HG02588 (cell line): ENCODE measurements at regions not wholly inside any gene's neighbourhood (a gene's known extent, or its start where the extent isn't known, plus 50 kb on each side); places are given as distances from the start of the nearest gene placed in this dataset.

ENCODE experiments used
- ATAC-seq: cut with Tn5 transposase; IDR thresholded peaks from one replicate; pipeline ENCODE4 v1.9.1; 2021; ENCODE audit warnings: mild to moderate bottlenecking, moderate library complexity; ENCODE audit not compliant: unreplicated experiment

DNA sequence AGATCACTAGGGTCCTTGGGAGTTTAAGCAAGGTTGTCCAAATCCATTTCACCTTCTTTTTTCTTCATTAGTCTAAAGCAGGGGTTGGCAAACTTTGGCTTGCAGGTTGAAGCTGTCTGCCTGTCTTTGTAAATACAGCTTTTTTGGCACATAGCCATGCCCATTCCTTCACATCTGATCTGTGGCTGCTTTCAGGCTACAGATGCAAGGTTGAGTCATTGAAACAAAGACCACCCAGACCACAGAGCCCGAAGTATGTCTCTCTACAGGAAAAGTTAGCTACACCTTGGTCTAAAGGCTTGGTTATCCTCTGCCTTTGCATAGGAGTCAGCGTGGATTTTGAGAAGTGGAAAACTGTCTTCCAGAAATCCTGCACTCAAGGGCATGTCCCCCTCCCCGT lies 238.1 kb upstream of the STS start:
- no peak for ATAC-seq

DNA sequence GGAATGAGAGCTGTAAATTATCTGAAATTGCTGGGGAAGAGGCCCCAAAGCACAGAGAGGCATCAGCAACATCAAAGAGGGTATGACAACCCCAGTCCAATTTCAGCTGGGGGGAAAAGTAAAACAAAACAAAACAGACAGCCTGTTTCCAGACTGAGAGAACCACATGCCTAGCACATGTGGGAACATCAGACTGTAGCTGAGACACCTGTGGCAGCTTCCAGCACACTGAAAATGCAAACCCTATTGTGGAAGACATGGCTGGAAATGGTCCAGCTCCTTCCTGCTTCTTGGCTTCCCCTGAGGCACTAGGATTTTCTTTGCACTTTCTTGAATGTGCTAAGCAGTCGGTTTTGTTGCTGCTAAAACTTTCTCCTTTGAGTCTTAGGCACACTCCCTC lies 240.9 kb upstream of the STS start:
- ATAC-seq, result no peak

GRCh38 chrX:6904156-6904555 lies 243.4 kb upstream of the STS start:
- ATAC-seq, result no peak

DNA sequence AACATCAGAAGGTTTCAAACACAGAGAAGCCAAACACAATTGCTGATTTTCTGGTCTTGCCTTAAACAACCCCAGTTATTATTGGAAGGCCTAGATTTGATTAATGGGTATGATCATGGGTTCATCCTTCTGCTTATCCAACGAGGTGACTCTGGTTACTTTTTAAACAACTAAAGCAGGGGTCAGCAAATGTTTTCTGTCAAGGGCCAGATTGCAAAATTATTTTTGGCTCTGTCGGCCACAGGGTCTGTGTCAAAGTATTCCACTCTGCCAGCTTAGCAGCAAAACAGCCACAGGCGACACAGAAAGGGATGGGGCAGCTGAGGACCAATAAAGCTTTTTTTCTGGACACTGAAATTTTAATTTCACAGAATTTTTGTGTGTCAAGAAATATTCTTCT lies 249.1 kb upstream of the STS start:
- ATAC-seq, result no peak

GRCh38 chrX:6891404-6891803 lies 256.1 kb upstream of the STS start:
- ATAC-seq, result no peak

DNA sequence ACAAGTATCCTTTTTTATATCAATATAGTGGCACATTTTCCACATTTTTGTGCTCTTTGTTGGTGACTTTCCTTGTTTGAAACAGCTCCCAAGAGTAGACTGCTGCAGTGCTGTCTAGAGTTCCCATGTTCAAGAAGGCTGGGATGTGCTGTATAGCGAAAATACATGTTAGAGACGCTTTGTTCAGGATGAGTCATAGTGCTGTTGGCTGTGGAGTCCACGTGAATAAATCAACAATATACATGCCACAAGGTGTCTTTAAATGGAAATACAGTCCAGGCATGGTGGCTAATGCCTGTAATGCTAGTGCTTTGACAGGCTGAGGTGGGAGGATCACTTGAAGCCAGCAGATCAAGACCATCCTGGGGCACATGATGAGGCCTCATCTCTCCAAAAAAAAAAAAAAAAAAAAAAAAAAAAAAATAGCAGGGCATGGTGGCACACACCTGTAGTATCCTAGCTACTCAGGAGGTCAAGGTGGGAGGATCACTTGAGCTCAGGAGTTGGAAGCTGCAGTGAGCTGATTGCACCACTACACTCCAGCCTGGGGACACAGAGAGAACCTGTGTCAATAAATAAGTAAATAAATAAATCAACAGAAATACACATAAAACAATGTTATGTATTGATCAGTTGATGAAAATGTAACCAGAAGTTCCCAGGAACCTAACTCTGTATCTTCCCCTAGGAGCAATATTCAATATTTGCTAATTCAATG lies 256.8 kb upstream of the STS start:
- ATAC-seq, result no peak

- no peak for ATAC-seq
Observed at GRCh38 chrX:6885909-6886308, 261.6 kb upstream of the STS start.

GRCh38 chrX:6885396-6885795 lies 262.1 kb upstream of the STS start:
- ATAC-seq, result no peak

DNA sequence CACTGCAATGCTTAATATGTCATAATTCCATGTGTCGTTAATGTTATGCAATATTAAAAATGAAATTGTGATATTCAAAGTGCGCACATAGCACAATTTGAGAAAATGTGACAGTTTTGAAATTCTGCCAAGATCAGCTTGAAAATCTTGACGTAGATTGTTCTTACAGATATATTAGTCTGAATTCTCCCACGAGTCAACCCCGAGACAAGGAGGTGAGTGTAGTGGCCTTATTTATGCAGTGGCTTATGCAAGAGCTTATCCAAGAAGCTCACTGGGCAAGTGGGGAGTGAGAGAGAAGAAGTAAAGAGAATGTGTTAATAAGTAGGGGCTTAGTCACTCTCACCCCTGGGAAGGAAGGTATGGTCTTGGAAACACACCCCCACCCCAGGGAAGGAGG lies 286.1 kb upstream of the STS start:
- no peak for ATAC-seq

GRCh38 chrX:6857749-6858148 lies 289.8 kb upstream of the STS start:
- no peak for ATAC-seq

DNA sequence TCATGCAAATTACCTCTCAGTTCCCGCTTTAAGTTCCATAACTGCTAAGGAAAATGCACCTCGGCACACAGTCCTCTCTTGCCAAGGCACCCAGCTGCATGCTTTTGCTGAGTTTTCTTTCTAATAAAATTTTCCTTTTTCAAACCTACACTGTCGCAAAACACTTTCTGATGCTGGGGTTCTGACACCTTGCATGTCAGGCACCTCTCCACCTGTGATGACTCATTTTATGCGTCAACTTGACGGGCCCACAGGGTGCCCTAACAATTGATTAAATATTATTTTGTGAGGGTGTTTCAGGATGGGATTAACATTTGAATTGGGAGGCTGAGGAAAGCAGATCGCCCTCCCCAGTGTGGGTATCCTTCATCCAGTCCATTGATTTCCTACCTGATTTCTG lies 291.0 kb upstream of the STS start:
- no peak for ATAC-seq

DNA sequence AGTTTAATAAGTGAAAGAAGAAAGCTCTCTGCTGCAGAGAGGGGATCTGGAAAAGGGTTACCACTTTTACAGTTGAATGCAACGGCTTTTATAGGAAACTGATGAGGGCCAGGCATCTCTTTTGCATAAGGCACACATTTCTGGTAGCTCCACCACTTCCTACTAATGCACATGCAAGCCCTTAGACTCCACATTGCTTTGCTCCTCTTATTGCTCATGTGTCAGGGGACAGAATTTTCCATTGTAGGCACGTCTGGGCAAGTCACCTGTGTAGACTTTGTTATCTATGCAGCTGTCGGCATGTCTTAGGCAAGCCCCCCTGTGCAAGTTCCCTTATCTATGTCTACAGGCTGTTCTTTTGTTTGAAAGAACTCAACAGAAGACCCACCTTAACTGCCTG lies 294.6 kb upstream of the STS start:
- no peak for ATAC-seq

GRCh38 chrX:6852121-6852520 lies 295.4 kb upstream of the STS start:
- no peak for ATAC-seq

DNA sequence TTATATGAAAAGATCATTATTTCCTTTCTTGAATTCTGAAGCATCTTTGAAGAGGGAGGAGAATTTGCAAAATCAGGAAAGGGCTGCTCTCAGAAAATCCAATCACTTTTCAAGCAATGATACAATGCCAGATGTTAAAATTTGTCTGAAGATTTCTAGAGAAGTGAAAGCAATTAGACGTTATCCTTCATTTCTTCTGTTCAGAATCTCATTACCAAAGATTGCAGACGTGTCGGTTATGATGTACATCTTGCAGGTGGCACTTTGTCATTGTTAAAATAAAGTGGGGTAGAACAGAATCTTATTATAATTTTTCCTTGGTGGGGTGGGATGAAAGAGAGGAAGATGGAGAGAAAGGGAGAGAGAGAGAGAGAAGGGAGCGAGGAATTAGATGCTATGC lies 296.4 kb upstream of the STS start:
- ATAC-seq, result no peak

GRCh38 chrX:6849716-6850414 lies 297.6 kb upstream of the STS start:
- ATAC-seq, result no peak

DNA sequence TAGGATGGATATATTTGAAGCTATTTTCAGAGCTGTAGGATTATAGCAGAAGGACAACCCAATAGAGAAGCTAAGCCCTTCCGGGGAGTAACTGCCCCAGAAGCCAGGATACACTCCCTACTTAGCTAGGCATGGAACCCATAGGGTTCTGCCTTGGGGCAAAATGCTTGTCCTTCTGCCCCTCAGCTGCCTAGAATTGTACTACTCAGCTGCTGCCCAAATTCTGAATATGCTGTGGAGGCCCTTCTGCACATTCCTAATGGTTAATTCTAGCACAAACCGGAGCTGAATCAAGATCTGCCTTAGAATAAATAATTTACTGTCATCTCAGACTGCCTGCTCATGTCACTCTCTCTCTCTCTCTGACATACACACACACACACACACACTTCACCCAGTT lies 297.7 kb upstream of the VCX3A start:
- ATAC-seq, result no peak

- ATAC-seq, result no peak
Observed at GRCh38 chrX:6826856-6827255, 291.9 kb upstream of the VCX3A start.

GRCh38 chrX:6821730-6822129 lies 286.8 kb upstream of the VCX3A start:
- ATAC-seq, result no peak

DNA sequence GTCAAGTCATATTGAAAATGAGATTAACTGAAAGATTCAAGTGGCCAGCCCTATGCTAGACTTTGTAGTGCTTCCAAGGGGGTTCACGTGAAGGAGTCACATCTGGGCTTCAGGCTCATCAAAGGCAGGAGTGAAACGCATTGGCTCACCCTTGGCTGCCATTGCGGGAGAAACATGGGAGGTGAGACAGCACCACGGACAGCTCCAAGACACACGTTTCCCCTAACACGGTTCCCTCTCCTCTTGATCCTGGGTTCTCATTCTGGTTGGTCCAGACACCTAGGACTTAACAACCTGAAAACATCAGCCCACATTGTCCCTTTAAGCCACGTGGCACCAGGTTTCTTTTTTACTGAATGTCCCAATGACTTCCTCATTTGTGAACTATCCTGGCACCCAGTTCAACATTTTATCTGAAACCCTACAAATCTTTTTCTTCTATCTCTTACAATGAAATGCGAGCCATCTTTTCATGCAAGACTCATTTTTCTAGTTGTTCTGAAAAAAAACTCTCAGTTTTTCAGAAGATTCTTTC lies 279.0 kb upstream of the VCX3A start:
- ATAC-seq, result no peak

DNA sequence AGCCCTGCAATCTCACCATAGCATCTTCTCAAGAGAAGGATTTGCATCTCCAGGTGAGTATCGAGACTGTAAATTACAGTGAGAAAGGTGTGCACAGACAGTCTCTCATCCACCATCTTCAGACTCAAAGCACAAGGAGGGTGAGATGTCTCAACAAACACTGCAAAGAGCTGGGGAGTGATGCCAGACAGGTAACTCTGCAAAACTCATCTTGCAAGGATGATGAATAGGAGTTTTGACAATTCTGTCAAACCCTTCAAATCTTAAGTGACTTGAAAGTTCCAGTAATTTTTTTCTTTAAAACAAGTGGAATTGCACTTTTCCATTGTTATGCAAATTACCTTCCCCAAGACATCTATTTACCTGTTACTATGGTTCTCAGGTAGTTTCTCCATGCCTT lies 277.2 kb upstream of the VCX3A start:
- no peak for ATAC-seq

DNA sequence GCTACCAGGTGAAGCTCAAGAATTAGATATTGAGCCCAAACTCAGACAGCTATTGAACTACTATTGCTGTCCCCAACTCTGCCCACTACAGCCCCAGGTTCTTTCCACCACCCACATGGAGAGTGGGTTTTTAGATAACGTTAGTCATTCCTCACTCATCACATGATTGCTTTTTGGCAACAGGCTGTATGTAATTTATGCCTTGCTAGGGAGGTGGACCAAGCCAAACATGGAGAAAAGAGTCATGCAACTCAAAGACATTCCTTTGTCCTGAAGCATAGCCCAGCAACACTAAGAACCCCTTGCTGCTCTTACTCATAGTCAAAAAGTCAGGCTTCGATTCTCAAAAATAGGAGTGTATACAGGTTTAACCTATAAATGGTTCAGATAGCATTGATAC lies 275.9 kb upstream of the VCX3A start:
- no peak for ATAC-seq

DNA sequence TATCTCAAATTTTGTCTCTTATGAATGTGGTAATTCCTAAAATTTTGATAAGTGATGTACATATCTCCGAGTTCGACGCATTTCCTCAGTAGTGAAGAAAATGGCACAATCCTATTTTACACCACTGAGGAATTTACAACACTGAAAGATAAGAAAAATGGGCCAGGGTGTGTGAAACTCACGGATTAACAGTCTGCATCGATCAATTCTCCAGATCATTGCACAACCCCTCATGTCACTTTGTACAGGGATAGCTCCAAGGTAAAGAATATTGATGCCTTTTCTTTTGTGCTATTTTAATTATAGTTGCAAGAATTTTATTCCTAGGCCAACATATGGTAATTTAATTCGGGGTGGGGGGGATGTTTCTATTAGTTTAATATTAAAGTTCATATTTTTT lies 268.7 kb upstream of the VCX3A start:
- no peak for ATAC-seq

DNA sequence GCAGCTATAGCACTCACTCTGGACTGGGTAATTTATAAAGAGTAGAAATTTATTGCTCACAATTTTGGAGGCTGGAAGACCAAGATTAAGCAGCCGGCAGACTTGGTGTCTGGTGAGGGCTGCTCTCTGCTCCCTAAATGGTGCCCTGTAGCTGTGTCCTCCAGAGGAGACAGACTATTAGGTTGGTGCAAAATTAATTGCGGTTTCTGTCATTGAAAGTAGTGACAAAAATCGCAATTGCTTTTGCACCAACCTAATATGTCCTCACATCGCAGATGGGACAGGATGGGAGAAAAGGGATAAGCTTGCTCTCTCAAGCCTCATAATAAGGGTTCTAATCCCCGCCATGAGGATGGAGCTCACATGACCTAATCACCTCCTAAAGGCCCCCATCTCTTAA lies 258.1 kb upstream of the VCX3A start:
- no peak for ATAC-seq
